Osteocyte (in vitro differentiated cells): ENCODE measurements at regions not wholly inside any gene's neighbourhood (a gene's known extent, or its start where the extent isn't known, plus 50 kb on each side); places are given as distances from the start of the nearest gene placed in this dataset.

Source experiments
- DNase-seq: peaks from one replicate; pipeline ENCODE4 v3.0.0; 2021; ENCODE audit warnings: mixed read lengths; ENCODE audit not compliant: unreplicated experiment; ENCODE audit errors: extremely low spot score
- H3K27ac Mint-ChIP-seq: one replicate; pipeline ENCODE4 v1.8.0; 2021; ENCODE audit warnings: mild to moderate bottlenecking, mixed read lengths; ENCODE audit not compliant: unreplicated experiment
- H3K27me3 Mint-ChIP-seq: one replicate; pipeline ENCODE4 v1.8.0; 2021; ENCODE audit warnings: mixed read lengths; ENCODE audit not compliant: unreplicated experiment
- H3K36me3 Mint-ChIP-seq: one replicate; pipeline ENCODE4 v1.8.0; 2021; ENCODE audit warnings: mixed read lengths; ENCODE audit not compliant: unreplicated experiment
- H3K4me1 Mint-ChIP-seq: one replicate; pipeline ENCODE4 v1.8.0; 2021; ENCODE audit warnings: mixed read lengths; ENCODE audit not compliant: unreplicated experiment
- H3K4me3 Mint-ChIP-seq: one replicate; pipeline ENCODE4 v1.8.0; 2021; ENCODE audit warnings: mild to moderate bottlenecking, moderate library complexity, mixed read lengths; ENCODE audit not compliant: unreplicated experiment
- H3K9me3 Mint-ChIP-seq: one replicate; pipeline ENCODE4 v1.8.0; 2021; ENCODE audit warnings: mixed read lengths; ENCODE audit not compliant: unreplicated experiment
- TF ChIP-seq, protein P1 (sequence below): fragments of 200-600 bp; sonication (generic); IDR thresholded peaks from 2 replicates; pipeline ENCODE4 v1.5.0; 2021; ENCODE audit warnings: antibody characterized with exemption, mild to moderate bottlenecking, moderate library complexity

DNA sequence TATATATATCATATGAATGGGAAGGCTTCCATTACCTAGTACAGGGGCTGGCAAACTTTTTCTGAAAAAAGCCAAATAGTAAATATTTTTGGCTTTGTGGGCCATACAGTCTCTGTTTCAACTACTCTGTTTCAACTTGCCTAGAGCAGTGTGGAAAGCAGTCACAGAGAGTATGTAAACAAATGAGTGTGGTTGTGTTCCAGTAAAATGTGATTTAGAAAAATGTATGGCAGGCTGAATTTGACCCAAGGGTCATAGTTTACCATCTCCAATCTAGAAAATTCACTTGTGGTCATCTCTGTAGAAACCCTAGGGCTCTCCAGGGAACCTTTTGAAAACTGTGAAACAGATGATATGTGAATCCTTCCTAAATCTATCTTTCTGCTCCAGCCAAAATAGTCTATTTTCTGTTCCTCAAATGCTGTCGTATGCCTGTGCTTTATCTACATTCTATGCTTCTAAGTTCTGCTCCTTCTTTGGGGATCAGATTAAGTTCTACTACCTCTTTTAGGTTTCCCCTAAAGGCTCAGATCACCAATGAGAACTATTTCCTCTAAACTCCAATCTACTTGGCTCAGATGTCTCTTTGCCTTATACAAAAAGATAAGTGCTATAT is 356.2 kb downstream of the METTL15 start:
- Mint-ChIP-seq H3K36me3 (peaks cover 2% of the 10 kb centered on the region), H3K4me3 (no peak overlapping the region), H3K9me3 (no peaks in the 10 kb centered on the region), H3K4me1 (peaks cover 17% of the 10 kb centered on the region), H3K27ac (no peak overlapping the region), H3K27me3 (no peaks in the 10 kb centered on the region)
- no peak for DNase-seq
- TF ChIP-seq, protein P1, sequence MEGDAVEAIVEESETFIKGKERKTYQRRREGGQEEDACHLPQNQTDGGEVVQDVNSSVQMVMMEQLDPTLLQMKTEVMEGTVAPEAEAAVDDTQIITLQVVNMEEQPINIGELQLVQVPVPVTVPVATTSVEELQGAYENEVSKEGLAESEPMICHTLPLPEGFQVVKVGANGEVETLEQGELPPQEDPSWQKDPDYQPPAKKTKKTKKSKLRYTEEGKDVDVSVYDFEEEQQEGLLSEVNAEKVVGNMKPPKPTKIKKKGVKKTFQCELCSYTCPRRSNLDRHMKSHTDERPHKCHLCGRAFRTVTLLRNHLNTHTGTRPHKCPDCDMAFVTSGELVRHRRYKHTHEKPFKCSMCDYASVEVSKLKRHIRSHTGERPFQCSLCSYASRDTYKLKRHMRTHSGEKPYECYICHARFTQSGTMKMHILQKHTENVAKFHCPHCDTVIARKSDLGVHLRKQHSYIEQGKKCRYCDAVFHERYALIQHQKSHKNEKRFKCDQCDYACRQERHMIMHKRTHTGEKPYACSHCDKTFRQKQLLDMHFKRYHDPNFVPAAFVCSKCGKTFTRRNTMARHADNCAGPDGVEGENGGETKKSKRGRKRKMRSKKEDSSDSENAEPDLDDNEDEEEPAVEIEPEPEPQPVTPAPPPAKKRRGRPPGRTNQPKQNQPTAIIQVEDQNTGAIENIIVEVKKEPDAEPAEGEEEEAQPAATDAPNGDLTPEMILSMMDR: no peak

DNA sequence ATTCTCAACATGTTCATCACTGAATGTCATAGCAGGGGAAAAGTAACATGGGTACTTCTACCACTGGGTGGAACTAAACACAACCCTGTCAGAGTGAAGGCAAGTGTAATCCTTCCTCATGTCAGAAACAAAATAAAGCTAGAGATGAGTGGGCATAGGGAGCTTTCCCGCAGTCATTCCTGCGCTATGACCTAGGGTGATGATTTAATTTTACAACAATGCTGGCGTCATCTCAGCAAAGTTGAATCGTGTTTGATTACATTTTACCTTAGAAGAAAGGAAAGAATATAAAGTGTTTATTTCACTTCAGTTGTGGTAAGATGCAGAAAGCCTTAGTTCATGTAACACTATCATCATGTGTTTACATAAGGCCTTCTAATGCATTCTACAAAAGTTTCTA is 355.6 kb downstream of the METTL15 start:
- no peak overlapping the region for H3K4me3 Mint-ChIP-seq
- DNase-seq: no peak
- no peak overlapping the region for H3K27ac Mint-ChIP-seq
- no peaks in the 10 kb centered on the region for H3K9me3 Mint-ChIP-seq
- H3K36me3 Mint-ChIP-seq: peaks cover 2% of the 10 kb centered on the region
- H3K27me3 Mint-ChIP-seq: no peaks in the 10 kb centered on the region
- H3K4me1 Mint-ChIP-seq: peaks cover 17% of the 10 kb centered on the region
- TF ChIP-seq, protein P1: no peak

DNA sequence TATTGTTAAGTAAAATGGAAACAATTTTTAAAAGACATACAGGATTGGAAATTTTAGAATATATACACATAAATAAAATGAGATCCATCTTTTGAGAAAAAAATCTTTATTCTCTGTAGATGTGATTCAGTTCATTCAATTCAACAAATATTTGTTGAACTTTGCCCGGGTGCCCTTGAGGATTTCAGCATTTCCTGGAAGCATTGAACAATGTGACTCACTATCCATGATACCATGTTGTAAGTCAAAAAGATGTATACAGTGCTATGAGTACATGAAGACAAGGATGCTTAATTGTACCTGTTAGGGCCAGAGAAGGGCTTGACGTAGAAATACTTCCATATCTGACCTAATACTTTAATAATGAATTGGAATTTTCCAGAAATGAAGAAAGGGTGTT is 353.7 kb downstream of the METTL15 start:
- Mint-ChIP-seq H3K27ac (no peak overlapping the region), H3K36me3 (no peaks in the 10 kb centered on the region), H3K9me3 (no peaks in the 10 kb centered on the region), H3K4me1 (peaks cover 17% of the 10 kb centered on the region), H3K4me3 (no peak overlapping the region), H3K27me3 (no peaks in the 10 kb centered on the region)
- TF ChIP-seq, protein P1: no peak
- DNase-seq: no peak

DNA sequence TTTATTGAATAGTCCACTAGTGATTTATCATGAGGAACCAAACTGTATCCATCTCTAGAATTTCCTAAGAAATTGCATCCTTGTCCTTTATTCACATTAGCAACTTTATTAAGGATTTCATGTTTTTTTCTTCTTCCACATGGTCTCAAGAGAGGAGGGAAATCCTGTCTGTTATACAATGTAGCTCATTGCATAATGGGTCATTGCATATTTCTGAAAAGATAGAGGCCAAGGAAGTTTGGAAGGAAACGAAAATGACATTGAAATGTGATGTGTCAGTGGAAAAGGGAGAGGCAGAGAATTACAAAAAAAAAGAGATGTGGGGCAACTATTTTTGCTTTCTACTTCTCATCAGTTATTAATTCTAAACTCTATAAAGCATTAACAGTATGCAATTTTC is 353.1 kb downstream of the METTL15 start:
- no peak for DNase-seq
- TF ChIP-seq, protein P1: no peak
- no peaks in the 10 kb centered on the region for H3K9me3 Mint-ChIP-seq
- no peaks in the 10 kb centered on the region for H3K27me3 Mint-ChIP-seq
- H3K36me3 Mint-ChIP-seq: no peaks in the 10 kb centered on the region
- H3K4me1 Mint-ChIP-seq: peaks cover 17% of the 10 kb centered on the region
- no peak overlapping the region for H3K27ac Mint-ChIP-seq
- H3K4me3 Mint-ChIP-seq: no peak overlapping the region

DNA sequence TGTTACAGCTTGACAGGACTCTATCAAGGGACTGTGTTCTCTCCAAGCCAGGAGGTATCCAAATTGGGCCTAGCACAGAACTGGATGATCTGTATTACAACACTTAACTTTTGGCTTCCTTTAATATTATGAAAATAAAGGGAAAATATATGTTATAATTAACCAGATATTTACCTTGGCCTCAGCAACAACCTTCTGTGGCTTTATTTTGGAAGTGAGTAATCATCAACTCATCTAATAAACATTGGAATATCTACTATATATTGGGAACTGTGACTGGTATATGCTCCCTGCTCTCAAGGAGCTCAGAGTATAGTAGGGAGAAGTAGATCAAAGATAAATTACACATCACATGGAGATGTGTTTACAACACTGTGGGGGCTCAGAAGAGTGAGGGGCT is 352.2 kb downstream of the METTL15 start:
- H3K4me1 Mint-ChIP-seq: peaks cover 17% of the 10 kb centered on the region
- TF ChIP-seq, protein P1: no peak
- no peaks in the 10 kb centered on the region for H3K9me3 Mint-ChIP-seq
- H3K27me3 Mint-ChIP-seq: no peaks in the 10 kb centered on the region
- no peak for DNase-seq
- H3K36me3 Mint-ChIP-seq: no peaks in the 10 kb centered on the region
- no peak overlapping the region for H3K27ac Mint-ChIP-seq
- no peak overlapping the region for H3K4me3 Mint-ChIP-seq
